HG03064 (cell line): ENCODE measurements at regions not wholly inside any gene's neighbourhood (a gene's known extent, or its start where the extent isn't known, plus 50 kb on each side); places are given as distances from the start of the nearest gene placed in this dataset.
"Not testable (repeated sequence)": the region's sequence is repeated elsewhere in the genome, so short reads cannot be mapped to it uniquely, and the experiment has no call there.

Experiments
- ATAC-seq: cut with Tn5 transposase; IDR thresholded peaks from one replicate; pipeline ENCODE4 v1.9.1; 2021; ENCODE audit warnings: low read depth; ENCODE audit not compliant: unreplicated experiment

DNA sequence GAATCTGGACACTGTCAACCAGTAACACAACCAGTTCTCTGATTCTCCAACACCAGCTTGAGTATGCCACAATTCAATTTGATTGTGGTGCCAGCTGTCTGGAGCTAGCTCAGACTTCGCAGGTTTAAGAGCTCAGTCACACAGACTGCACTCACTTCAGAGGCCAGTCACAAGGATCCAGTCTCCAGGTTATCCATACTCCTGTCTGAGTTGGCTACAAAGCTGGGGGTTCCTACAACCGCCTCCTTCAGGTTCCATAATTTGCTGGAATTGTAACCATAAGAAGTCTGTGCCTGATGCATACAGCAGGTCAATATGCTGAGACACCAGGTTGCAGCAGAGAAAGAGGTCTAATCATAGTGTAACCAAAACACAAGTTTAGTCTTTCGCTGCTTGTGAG is 70.5 kb upstream of the CPSF6 start:
- no peak for ATAC-seq

- no peak for ATAC-seq
Observed at GRCh38 chr12:69170293-69170692, 69.1 kb upstream of the CPSF6 start.

DNA sequence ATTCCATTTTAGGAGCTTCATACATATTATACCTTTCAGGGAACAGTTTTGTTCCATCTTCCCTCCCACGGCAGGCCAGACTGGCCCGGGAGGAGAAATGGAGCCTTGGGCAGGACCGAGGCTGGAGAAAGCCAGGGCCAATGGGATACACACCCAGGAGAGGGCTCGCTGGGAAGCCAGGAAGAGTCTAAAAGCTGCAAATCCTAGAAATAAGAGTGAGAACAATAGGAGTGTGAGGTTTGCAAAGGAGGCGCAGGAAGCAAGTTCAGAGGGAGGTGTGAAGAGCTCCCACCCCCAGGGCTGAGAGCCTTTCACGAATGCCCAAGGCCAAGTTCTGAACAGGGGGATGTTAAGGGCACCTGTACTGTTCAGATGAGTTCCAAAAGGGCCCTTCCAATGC is 67.5 kb upstream of the CPSF6 start:
- ATAC-seq: no peak

GRCh38 chr12:69172491-69172890 is 66.9 kb upstream of the CPSF6 start:
- no peak for ATAC-seq

GRCh38 chr12:69173368-69173767 is 66.0 kb upstream of the CPSF6 start:
- ATAC-seq: no peak

GRCh38 chr12:69179786-69180185 is 59.6 kb upstream of the CPSF6 start:
- no peak for ATAC-seq

GRCh38 chr12:69187572-69187971 is 51.8 kb upstream of the CPSF6 start:
- not testable (repeated sequence) for ATAC-seq

DNA sequence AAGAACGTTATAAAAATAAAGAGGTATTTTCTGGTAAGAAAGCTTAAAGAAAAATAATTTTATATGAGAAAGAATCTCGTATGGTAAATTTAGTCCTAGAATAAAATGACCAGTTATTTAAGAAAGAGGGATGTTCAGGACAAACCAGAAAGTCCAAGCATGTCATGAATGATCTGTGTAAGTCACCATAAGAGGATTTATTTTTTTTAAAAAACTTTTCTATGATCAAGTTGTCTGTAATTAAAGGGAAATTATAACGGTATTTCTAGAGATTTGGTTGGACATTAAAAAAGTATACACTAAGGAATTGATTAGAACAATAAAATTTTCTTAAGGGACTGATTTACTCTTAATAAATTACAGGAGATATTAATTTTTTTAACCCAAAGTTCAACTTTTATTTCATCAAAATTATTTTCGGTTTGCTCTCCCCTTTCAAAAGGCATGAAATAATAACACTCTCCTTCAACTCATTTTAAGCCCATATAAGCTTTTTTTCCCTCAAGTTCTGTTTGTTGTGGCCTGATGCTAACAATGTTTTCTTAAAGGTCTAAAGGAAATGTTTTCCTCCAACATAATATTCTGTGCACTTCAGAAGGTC is 49.9 kb upstream of the CPSF6 start:
- no peak for ATAC-seq
